ENCODE measurements at regions not wholly inside any gene's neighbourhood (a gene's known extent, or its start where the extent isn't known, plus 50 kb on each side); places are given as distances from the start of the nearest gene placed in this dataset.

GRCh38 chr14:75375983-75376382, 51.8 kb upstream of the JDP2 start:
- H3K9me3 ChIP-seq (ENCODE audit: control insufficient read depth, low read length, poor library complexity, severe bottlenecking) = no peaks in the 10 kb centered on the region
- DNase-seq (no peak), ATAC-seq (no peak)
- peaks cover 30% of the 10 kb centered on the region for H3K27me3 Mint-ChIP-seq
- no peak overlapping the region for H3K27ac Mint-ChIP-seq
- peaks cover 4% of the 10 kb centered on the region for H3K36me3 Mint-ChIP-seq (ENCODE audit: low read depth)
- H3K4me3 Mint-ChIP-seq = no peak overlapping the region
- no peaks in the 10 kb centered on the region for H3K4me1 Mint-ChIP-seq

Measured in T-helper 17 cell (primary cell).